Gastroesophageal sphincter (tissue), 3 donors: ENCODE measurements at regions not wholly inside any gene's neighbourhood (a gene's known extent, or its start where the extent isn't known, plus 50 kb on each side); places are given as distances from the start of the nearest gene placed in this dataset.

Source experiments
- EP300 ChIP-seq: sonication (generic); formaldehyde crosslinking; IDR thresholded peaks from one replicate; pipeline ENCODE4 v1.6.1; 2017; ENCODE audit warnings: antibody characterized with exemption, mild to moderate bottlenecking
- POLR2A ChIP-seq, 2 donors: fragments of 450-650 bp; IDR thresholded peaks; one replicate each; pipeline ENCODE4 v1.6.1; 2017; ENCODE audit warnings: antibody characterized with exemption in 2 of 2, mild to moderate bottlenecking in 2 of 2, moderate library complexity in 1 of 2
- POLR2AphosphoS5 ChIP-seq: sonication (generic); formaldehyde crosslinking; IDR thresholded peaks from one replicate; pipeline ENCODE4 v1.6.1; 2017; ENCODE audit warnings: antibody characterized with exemption
- TF ChIP-seq, protein P1 (sequence below), 4 experiments: fragments of 200-600 bp in 2 of 4; fragments of 450-650 bp in 2 of 4; sonication (generic) in 1 of 4; IDR thresholded peaks; one replicate each; pipeline ENCODE4 v1.5.1; 2017 to 2019; ENCODE audit warnings: antibody characterized with exemption in 4 of 4, mild to moderate bottlenecking in 2 of 4, moderate library complexity in 2 of 4

GRCh38 chr2:75405000-75405399, 155.7 kb downstream of the EVA1A start:
- TF ChIP-seq, protein P1, sequence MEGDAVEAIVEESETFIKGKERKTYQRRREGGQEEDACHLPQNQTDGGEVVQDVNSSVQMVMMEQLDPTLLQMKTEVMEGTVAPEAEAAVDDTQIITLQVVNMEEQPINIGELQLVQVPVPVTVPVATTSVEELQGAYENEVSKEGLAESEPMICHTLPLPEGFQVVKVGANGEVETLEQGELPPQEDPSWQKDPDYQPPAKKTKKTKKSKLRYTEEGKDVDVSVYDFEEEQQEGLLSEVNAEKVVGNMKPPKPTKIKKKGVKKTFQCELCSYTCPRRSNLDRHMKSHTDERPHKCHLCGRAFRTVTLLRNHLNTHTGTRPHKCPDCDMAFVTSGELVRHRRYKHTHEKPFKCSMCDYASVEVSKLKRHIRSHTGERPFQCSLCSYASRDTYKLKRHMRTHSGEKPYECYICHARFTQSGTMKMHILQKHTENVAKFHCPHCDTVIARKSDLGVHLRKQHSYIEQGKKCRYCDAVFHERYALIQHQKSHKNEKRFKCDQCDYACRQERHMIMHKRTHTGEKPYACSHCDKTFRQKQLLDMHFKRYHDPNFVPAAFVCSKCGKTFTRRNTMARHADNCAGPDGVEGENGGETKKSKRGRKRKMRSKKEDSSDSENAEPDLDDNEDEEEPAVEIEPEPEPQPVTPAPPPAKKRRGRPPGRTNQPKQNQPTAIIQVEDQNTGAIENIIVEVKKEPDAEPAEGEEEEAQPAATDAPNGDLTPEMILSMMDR (IDR thresholded peaks at IDR 0.05), result no peak
- TF ChIP-seq POLR2A (IDR thresholded peaks at IDR 0.05) (no peak), POLR2AphosphoS5 (no peak), EP300 (no peak)
